ENCODE measurements at regions not wholly inside any gene's neighbourhood (a gene's known extent, or its start where the extent isn't known, plus 50 kb on each side); places are given as distances from the start of the nearest gene placed in this dataset.

DNA sequence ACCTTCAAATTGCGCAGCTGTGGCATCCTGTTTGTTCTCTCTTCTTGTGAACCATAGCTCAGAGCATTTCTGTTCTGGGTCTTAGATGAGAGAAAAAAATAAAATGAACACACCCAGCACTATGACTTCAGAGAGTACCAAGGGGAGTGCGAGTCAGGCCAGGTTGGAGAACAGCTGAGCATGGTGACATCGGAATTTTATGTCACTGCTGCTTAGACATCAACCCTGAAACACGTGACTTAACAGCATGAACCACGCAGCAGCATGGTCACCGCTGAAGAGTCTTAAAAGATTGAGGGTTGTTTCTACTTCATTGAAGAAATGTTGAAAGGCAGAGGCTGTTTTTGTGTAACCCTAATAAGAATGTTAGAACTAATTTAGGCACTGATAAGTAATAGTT lies 288.8 kb upstream of the SOX11 start:
- in situ Hi-C loops (cut with HindIII; ENCODE audit: low sequenced_read_pairs) = no loop called here
- no peak for DNase-seq (ENCODE audit: low spot score)

DNA sequence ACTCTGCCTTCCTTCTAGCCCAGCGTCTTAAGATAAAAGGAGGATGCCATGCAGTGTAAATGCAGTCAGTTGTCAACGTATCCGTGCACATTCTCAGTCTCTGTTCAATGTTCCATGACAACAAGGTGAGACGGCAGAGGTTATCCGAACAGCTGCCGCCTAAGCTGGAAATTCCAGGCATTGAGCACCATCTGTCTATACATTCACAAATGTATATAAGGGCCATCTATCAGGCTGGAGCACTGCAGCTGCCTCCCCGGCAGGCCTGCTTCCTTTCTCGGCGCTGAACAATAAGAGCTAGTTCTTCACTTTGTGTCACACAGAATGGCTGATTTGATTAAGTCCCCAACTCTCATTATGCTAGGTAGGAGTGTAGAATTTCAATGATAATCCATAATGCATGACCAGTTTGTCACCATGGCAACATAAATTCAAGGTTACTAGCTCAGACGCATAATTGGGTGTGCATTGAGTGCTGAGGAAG lies 282.2 kb upstream of the SOX11 start:
- in situ Hi-C loops (cut with HindIII; ENCODE audit: low sequenced_read_pairs) = no loop called here

DNA sequence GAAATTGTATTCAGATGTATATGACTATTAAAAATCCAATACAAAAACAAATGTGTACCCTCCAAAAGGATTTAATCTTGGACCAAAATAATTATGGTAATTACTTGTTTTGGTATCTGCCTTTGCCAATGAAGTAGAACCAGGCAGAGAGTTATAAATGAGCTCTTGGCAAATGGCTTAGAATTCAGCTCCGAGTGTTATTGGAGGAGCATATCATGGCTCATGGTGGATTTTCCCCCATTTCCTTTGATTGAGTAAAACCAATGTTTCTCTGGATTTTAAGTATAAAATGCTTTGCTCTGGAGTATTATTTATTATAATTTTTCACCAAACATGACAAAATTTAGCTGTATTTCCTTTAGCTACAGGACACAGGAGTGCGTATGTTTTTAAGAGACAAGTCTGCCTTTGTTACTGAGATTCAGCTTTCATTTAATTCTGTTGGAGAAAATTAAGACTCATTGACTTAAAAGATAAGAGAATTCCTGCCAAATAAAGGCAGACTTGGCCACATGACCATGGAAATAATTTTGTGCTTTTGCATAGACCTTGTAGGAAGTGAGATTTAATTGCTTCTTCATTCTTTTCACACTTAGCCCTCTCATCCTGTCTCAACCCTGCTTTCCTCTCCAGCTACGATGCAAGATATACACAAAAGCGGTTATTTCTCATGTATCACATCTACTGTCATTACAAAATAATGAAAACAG lies 281.0 kb upstream of the SOX11 start:
- no peak for DNase-seq (ENCODE audit: low spot score)
- in situ Hi-C loops (cut with HindIII; ENCODE audit: low sequenced_read_pairs) = no loop called here

More for the DNA sequence above, 282.2 kb upstream of the SOX11 start:
- no peak for DNase-seq (ENCODE audit: low spot score)

DNA sequence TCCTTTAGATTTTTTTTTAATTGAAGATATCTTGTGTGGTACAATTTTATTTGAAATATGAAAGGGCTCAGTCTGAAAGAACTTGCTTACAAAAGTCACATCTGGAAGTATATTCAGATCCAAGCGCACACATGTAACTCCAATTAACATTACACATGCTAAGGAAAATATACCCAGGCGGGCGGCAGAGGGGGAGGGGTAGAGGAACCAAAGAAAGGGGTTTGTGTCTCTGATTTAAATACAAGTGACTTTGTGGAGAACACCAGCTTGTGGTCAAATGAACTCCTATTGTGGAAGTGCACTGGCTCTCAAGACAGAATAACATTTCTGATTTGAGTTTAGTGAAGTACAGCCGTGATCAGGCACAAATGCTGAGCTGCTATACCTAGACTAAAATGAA lies 280.2 kb upstream of the SOX11 start:
- in situ Hi-C loops (cut with HindIII; ENCODE audit: low sequenced_read_pairs) = no loop called here
- no peak for DNase-seq (ENCODE audit: low spot score)

DNA sequence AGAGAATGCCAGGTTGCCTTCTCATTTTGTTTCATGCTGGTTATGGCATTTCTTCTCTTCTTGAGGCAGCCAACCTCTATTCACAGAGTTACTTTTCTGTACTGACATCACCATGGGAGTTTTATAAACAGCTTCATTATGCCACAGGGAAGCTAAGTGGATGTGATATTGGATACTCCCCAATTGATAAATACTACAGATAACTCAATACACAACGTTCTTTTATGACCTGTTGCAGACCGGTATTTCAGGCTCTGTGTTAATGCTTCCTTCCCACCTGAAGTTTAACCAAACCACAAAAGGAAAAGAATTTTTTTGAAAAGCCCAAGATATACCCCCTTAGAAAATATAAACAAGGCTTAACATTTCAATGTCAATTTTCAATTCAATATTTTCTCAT lies 258.3 kb upstream of the SOX11 start:
- in situ Hi-C loops (cut with HindIII; ENCODE audit: low sequenced_read_pairs) = no loop called here
- DNase-seq (ENCODE audit: low spot score) = no peak

DNA sequence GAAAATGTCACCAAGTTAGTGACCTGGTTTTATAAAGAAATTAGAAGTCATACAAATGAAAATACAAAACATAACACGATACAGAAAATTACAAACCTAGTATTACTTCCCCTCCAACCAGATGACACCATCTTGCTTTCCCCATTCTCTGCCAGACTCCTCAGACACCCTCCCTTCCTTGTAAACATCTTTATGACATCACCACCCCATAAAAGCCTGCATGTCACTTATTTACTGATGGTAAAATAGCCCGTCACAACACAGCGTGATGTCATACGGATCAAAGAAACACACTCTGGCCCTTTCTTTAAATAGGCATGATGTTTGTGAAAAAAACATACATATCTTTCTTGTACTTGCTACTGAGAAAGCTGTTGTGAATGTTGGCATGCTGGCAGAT lies 254.8 kb upstream of the SOX11 start:
- in situ Hi-C loops (cut with HindIII; ENCODE audit: low sequenced_read_pairs) = no loop called here
- DNase-seq (ENCODE audit: low spot score) = no peak

DNA sequence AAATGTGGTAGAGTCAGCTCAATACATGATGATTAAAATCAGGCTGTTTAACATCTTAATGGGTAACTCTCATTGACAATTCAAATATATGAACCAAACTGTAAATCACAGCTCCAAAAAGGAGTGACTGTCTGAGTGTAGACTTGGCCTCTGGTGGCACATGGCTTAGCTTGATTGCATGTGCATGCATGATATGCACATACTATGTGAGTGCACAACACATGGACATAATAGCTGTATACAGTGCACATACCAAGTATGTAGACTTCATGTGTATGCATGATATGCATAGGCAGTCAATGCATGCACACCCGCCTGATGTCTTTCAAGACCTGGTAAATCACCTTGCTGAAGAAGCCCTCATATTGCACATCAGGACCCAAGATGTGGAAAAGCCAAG lies 252.0 kb upstream of the SOX11 start:
- in situ Hi-C loops (cut with HindIII; ENCODE audit: low sequenced_read_pairs) = no loop called here
- no peak for DNase-seq (ENCODE audit: low spot score)

DNA sequence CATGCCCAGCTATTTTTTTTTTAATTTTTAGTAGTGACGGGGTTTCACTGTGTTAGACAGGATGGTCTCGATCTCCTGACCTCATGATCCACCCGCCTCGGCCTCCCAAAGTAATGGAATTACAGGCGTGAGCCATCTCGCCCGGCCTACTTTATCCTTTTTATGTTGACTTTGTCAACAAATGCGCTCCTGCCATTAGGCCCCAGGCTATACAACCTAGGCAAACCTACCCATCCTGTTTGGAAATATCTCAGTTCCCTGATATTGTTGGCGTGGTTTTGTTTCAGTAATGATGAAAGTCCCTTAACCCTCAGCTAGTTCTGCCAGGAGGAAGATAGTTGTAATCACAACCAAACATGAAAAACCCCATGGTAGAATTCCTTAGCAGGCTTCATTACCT lies 249.4 kb upstream of the SOX11 start:
- in situ Hi-C loops (cut with HindIII; ENCODE audit: low sequenced_read_pairs) = no loop called here
- no peak for DNase-seq (ENCODE audit: low spot score)

DNA sequence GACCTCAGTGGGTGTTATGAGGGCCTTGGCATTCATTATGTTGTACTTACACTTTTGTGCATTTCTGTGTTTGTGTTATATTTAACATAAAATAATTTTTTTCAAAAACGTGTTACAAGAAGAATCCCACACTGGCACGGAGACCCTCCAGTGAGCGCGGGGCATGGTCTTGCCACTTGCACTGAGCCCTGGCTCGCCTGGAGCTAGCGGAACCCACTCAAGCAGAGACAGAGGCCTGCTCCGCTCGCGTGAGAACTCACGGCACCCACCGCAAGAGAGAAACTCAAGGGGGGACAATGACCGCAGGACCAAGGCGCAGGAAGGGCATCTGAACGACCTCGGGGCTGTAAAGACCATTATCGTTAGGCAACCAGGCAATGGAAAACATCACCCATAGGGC lies 248.0 kb upstream of the SOX11 start:
- in situ Hi-C loops (cut with HindIII; ENCODE audit: low sequenced_read_pairs) = no loop called here
- no peak for DNase-seq (ENCODE audit: low spot score)

DNA sequence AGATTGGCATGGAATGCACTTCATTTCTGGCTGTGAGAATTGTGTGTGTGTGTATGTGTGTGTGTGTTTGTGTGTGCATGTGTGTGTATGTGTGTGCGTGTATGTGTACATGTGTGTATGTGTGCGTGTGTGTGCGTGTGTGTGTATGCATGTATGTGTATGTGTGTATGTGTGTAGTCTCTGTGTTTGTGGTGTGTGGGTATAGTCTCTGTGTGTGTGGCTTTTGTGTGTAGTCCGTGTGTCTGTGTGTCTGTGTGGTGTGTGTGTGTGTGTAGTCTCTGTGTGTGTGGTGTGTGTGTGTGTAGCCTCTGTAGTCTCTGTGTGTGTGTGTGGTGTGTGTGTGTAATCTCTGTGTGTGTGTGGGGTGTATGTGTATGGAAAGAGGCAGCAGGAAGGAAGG lies 247.3 kb upstream of the SOX11 start:
- DNase-seq (ENCODE audit: low spot score) = no peak
- in situ Hi-C loops (cut with HindIII; ENCODE audit: low sequenced_read_pairs) = no loop called here

DNA sequence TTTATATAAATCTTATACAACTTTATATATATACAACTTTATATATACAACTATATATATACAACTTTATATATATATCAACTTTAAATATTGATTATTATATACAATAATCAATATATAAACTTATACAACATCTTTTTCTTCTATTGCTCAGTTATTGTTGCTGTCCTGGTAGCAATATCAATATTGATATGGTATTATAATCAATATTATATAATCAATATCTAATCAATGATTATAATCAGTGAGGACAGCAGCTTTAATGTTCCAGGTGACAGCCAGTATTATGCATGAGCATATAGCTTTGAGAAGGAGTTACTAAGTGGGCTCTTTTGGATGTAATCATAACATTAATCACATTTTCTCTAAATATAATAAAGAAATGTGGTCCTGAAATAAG lies 242.3 kb upstream of the SOX11 start:
- DNase-seq (ENCODE audit: low spot score) = no peak
- in situ Hi-C loops (cut with HindIII; ENCODE audit: low sequenced_read_pairs) = no loop called here

DNA sequence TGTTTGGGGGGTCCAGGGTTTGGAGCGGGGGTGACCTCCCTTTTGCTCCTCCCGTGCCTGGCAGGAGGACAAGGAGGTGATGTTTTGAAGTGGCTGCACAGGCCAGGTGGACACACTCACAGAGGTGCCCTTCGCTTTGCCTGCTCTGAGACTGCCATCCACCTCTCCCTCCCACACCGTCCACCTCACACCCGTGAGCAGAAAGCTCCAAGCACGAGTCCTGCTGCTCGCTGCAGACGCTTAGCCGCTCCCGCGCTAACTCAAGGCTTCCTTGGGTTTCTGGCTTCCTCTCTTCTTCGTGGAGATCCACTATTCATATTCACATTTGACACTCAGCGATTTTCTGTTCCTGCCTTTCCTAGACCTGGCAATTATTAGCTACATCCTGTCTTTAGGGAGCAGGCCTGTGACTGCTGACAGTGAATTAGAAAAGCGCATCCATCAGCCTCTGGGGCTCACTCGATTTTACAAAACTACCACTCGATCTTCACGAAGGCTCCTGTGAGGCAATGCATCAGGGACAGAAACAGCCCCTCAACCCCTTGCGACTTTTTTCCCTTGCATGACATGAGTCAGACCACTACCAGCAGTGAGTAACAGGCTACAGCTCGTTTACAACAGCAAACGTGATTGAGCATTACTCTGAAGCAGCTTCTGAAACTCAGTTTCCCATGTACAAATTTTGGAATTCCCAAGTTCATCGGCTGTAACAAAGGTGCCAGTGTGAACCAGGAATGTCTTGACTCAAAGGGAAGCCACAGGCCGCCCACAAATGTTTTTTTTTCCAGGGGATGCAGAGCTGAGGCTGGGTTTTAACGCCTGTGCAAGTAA lies 238.7 kb upstream of the SOX11 start:
- in situ Hi-C loops (cut with HindIII; ENCODE audit: low sequenced_read_pairs) = no loop called here
- DNase-seq (ENCODE audit: low spot score) = no peak

DNA sequence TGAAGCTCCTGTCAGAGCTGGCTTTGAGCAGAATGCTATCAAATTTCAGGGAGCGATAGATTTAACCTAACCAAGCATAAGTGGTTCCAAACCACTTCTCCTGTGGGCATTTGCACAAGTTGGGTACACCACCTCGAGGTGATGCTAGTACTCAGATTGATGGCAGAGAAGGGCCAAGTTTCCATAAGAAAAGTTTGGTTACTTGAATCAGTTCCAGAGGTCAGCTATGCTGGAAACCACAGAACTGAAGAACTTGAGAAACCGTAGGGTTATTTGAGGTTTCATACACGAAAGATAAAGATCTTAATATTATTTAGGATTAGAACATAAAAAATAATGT lies 238.2 kb upstream of the SOX11 start:
- no peak for DNase-seq (ENCODE audit: low spot score)
- in situ Hi-C loops (cut with HindIII; ENCODE audit: low sequenced_read_pairs) = no loop called here

DNA sequence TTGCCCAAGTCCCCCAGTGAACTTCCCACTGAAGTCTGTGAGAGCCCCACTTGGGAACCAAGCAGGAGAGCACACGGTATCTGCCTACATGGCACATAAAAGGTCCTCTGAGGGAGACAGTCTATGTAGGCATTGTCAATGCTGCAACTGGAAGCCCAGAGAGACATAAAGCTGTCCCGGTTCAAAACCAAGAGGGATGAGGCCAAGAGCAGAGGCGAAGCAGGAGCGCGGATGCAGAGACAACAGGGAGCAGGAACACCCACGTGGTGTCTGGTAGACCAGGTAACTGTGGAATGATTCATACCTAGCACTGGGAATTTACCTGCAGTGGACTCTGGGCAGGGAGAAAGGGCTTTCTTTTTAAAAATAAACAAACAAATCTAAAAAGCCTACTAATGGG lies 233.1 kb upstream of the SOX11 start:
- no peak for DNase-seq (ENCODE audit: low spot score)
- in situ Hi-C loops (cut with HindIII; ENCODE audit: low sequenced_read_pairs) = no loop called here

DNA sequence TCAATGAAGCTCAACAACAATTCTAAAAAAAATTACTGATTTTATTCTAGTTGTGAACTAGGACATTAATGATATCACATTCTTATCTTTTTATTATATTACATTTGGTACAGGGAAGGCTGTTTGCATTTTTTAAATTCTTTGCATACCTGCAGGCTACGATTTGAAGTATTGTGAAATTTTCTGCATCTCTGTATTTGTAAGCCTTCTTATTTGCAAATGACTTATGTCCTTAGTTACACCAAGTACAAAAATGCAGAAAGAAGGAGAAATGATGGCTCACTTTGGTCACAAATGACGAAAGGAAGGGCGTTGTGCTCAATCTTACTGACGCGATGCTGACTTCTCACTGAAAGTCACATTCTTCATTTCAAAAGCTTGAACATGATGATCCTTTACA lies 227.5 kb upstream of the SOX11 start:
- in situ Hi-C loops (cut with HindIII; ENCODE audit: low sequenced_read_pairs) = no loop called here
- no peak for DNase-seq (ENCODE audit: low spot score)

DNA sequence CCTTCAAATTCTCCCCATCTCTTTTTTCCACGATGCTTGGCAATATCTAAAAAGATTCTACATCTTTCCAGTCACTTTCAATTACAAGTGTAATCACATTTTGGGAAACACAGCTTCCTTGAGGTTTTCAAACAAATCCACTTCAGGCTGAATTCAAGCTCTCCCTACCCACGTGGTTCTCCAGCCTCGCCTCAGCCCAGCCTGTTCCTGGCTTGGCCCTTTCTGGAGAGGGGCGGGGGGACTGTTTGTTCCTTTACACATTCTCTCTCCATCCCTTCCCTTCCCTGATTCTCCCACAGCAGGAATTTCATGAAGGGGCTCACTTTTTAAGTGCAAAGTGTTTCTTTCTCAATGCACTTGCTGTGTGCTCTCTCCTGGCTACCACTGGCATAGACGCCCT lies 226.3 kb upstream of the SOX11 start:
- no peak for DNase-seq (ENCODE audit: low spot score)
- in situ Hi-C loops (cut with HindIII; ENCODE audit: low sequenced_read_pairs) = no loop called here

DNA sequence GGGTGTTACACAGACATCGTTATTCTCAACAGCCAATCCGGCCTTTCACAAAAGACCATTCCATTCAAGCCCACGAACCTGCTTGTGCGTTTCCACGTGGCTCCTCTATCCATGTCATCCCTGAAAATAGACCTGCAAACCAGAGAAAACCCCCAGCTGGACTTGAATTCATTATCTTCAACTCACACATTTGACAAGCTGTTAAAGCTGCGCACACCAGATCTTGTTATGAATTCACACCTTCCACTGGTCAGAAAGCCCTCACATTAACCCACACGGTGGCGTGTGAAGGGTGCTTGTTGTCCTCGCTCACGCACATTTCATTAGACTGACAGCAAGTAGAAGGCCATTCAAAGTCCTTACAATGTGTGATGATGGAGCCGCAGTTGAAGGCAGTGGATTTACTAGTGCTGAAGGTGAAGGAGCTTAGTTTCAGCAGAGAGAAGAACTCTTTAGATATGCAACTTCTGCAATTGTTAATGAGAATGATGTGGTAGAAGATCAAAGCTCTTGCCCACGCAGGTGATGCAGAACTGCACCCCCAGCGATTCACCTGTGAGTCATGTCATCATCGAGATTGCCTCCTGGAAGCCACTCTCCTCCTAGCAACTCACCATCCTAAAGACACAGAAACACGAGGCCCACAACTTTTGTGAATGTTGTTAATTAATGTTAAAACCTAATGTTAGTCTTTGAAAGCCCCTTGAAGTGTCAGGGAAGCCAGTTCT lies 224.8 kb upstream of the SOX11 start:
- in situ Hi-C loops (cut with HindIII; ENCODE audit: low sequenced_read_pairs) = no loop called here
- no peak for DNase-seq (ENCODE audit: low spot score)

DNA sequence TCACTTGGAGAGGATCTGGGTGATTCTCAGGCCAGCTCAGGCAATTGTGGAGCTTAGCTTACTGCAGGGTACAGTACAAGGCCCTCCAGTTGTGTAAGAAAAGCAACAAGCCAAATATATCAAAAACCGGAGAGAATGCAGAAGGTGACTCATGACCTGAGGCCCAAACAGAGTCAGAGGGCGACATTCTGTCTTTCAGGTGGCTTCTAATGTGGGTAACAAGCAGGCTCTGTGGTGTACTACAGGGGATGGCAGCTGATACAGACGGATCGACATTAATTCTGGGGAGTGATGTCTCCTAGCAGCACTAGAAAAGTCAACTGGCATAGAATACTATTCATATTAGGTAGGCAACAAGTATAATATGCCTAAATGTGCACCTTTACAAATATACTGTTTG lies 219.5 kb upstream of the SOX11 start:
- in situ Hi-C loops (cut with HindIII; ENCODE audit: low sequenced_read_pairs) = no loop called here

DNA sequence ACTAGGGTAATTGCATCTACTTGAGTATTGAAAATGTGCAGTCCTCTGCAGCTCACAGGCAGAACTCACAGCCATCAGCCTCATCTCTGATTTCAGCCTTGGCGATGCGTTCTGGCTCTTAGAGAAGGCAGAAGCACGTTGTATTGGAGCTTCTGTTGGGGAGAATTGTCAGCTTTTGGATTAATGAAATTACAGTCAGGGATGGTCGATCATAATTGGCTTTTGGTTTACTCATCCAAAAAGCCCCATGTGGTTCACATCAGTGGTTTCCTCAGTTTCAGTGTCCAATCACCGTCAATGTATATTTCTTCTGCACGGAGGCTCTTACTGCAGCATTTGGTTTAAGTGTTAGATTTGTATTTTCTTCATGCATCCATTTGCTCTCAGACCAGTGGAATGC lies 218.5 kb upstream of the SOX11 start:
- in situ Hi-C loops (cut with HindIII; ENCODE audit: low sequenced_read_pairs) = no loop called here
- DNase-seq (ENCODE audit: low spot score) = no peak

More for the DNA sequence above, 219.5 kb upstream of the SOX11 start:
- DNase-seq (ENCODE audit: low spot score) = no peak

DNA sequence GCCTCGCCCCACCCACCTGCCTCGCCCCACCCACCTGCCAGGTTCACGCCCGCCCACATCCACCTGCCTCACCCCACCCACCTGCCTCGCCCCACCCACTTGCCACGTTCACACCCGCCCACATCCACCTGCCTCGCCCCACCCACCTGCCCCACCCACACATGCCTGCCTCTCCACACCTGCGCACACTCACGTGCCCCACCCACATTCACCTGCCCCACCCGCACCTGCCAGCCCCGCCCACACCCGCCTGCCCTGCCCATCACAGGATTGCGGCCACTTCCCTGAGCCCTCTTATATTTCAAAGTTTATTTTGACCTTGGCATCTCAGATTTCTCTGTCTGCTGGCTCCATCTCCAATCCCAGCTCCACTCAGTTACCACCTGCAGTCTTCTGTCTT lies 217.5 kb upstream of the SOX11 start:
- no peak for DNase-seq (ENCODE audit: low spot score)
- in situ Hi-C loops (cut with HindIII; ENCODE audit: low sequenced_read_pairs) = no loop called here

All from G401 (cell line).